Spleen (tissue), 11 donors: ENCODE measurements at regions not wholly inside any gene's neighbourhood (a gene's known extent, or its start where the extent isn't known, plus 50 kb on each side); places are given as distances from the start of the nearest gene placed in this dataset.

Experiments
- DNase-seq: peaks from one replicate; pipeline ENCODE4 v3.0.0-alpha.2; 2020
- H3K27ac ChIP-seq, 8 donors: fragments of 200-600 bp; sonication (generic) in 7 of 8; 1 replicate in 4 of 8; 2 replicates in 4 of 8; pipeline versions ENCODE4 v1.5.0 to v1.8.0; 2016 to 2021; ENCODE audit warnings: inconsistent platforms in 4 of 8, mild to moderate bottlenecking in 4 of 8, moderate library complexity in 1 of 8
- H3K27me3 ChIP-seq, 7 donors: fragments of 200-600 bp; sonication (generic) in 6 of 7; replicated peaks in 1 of 7; 1 replicate in 4 of 7; 2 replicates in 3 of 7; pipeline versions ENCODE4 v1.5.0 to v1.8.0; 2016 to 2021; ENCODE audit warnings: inconsistent platforms in 3 of 7, mild to moderate bottlenecking in 1 of 7
- H3K36me3 ChIP-seq, 6 donors: fragments of 200-600 bp; sonication (generic) in 5 of 6; 1 replicate in 4 of 6; 2 replicates in 2 of 6; pipeline versions ENCODE4 v1.5.0 to v1.8.0; 2016 to 2021; ENCODE audit warnings: inconsistent platforms in 2 of 6
- H3K4me1 ChIP-seq, 6 donors: fragments of 200-600 bp; sonication (generic) in 5 of 6; 1 replicate in 3 of 6; 2 replicates in 3 of 6; pipeline versions ENCODE4 v1.5.0 to v1.8.0; 2016 to 2021; ENCODE audit warnings: inconsistent platforms in 3 of 6
- H3K4me3 ChIP-seq, 8 donors: fragments of 200-600 bp; sonication (generic) in 7 of 8; 1 replicate in 4 of 8; 2 replicates in 4 of 8; pipeline versions ENCODE4 v1.5.0 to v1.8.0; 2016 to 2021; ENCODE audit warnings: inconsistent platforms in 4 of 8, mild to moderate bottlenecking in 4 of 8, moderate library complexity in 2 of 8
- H3K9me3 ChIP-seq, 8 donors: fragments of 200-600 bp; sonication (generic) in 7 of 8; 1 replicate in 4 of 8; 2 replicates in 4 of 8; pipeline versions ENCODE4 v1.5.0 to v1.8.0; 2016 to 2021; ENCODE audit warnings: inconsistent platforms in 4 of 8
- CTCF ChIP-seq, 11 experiments: fragments of 200-600 bp in 7 of 11; fragments of 450-650 bp in 4 of 11; sonication (generic) in 4 of 11; IDR thresholded peaks in 8 of 11; conservative IDR thresholded peaks in 3 of 11; 1 replicate in 7 of 11; 2 replicates in 4 of 11; pipeline versions ENCODE4 v1.4.0 to v1.8.0; 2016 to 2021; ENCODE audit warnings: antibody characterized with exemption in 11 of 11, inconsistent platforms in 4 of 11, mild to moderate bottlenecking in 1 of 11
- POLR2A ChIP-seq, 3 donors: fragments of 450-650 bp; IDR thresholded peaks; one replicate each; pipeline ENCODE4 v1.5.1; 2017; ENCODE audit warnings: antibody characterized with exemption in 3 of 3, mild to moderate bottlenecking in 1 of 3
- POLR2AphosphoS5 ChIP-seq, 3 donors: sonication (generic); formaldehyde crosslinking; IDR thresholded peaks; one replicate each; pipeline ENCODE4 v1.5.1; 2017; ENCODE audit warnings: antibody characterized with exemption in 3 of 3
- WGBS, 5 donors: extraction: QIAGEN DNeasy Blood & Tissue Kit in 3 of 5; methylation state at CpG; one replicate each; pipeline versions ENCODE4 v1.1.5 to v1.1.7; 2013 to 2018; 5-methylcytosine and 5-hydroxymethylcytosine counted together
- intact Hi-C: fragments of 100-400 bp; cut with DNase I; formaldehyde crosslinking; loops from one replicate; pipeline ENCODE4 v1.15.0; 2023; ENCODE audit warnings: low total_unique reads
- donor health status: healthy with polysubstance abuse.
- donor health status: DM: no; HTN: no; CAD: no; lungs with moderate emphysema.
- donor health status: DM: no; HTN: no; CAD: no.
- donor health status: Bipolar disorder and iron deficiency.
- donor health status: healthy.
- donor health status: DM: no; HTN: no; CAD: no.
- donor health status: DM: yes; HTN: yes; CAD: no.

- 77 to 83% (median 81%) methylated on average over 9 to 13 of the region's 13 CpGs for WGBS, 5 donors
- H3K36me3 ChIP-seq = no peaks in the 10 kb centered on the region
- TF ChIP-seq POLR2AphosphoS5 (IDR thresholded peaks at IDR 0.05) (no peak), POLR2A (IDR thresholded peaks at IDR 0.05) (no peak), CTCF (IDR thresholded peaks at IDR 0.05 in 8 of 11, conservative IDR thresholded peaks at IDR 0.05 in 3 of 11) (no peak)
- H3K27ac ChIP-seq = no peak overlapping the region
- no peaks in the 10 kb centered on the region for H3K4me1 ChIP-seq
- H3K9me3 ChIP-seq = peaks cover 0 to 7% (median 0%) of the 10 kb centered on the region in 8 donors
- no peak overlapping the region for H3K4me3 ChIP-seq
- DNase-seq = no peak
- peaks cover 0 to 31% (median 0%) of the 10 kb centered on the region in 7 donors for H3K27me3 ChIP-seq
- intact Hi-C loops = no loop called here
Measured at GRCh38 chr16:86640265-86640843, 62.0 kb downstream of the FOXL1 start.

DNA sequence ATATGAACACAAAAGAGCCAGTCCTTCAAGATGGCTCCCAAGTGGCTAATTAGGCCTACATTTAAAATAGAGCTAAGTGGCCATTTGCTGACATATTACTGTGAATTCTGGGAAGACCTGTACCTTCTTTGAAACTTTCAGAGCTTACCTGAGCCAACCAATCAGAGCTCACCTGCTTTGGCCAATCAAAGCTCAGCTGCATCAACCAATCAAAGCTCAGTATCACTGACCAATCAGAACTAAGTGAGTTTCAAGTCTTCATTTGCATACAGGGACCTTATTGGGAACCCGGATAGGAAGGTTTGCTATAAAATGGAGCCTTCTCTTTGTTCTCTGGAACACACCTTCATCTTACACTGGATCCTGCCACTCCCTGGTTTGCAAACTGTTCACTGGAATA lies 63.7 kb downstream of the FOXL1 start:
- H3K4me3 ChIP-seq = no peak overlapping the region
- peaks cover 0 to 18% (median 0%) of the 10 kb centered on the region in 7 donors for H3K27me3 ChIP-seq
- intact Hi-C loops = no loop called here
- 77 to 100% (median 91%) methylated on average over 1 of the region's 1 CpG for WGBS, 5 donors
- TF ChIP-seq POLR2A (IDR thresholded peaks at IDR 0.05) = no peak
- no peak for TF ChIP-seq POLR2AphosphoS5 (IDR thresholded peaks at IDR 0.05)
- TF ChIP-seq CTCF (IDR thresholded peaks at IDR 0.05 in 8 of 11, conservative IDR thresholded peaks at IDR 0.05 in 3 of 11) = no peak
- no peak overlapping the region for H3K27ac ChIP-seq
- no peaks in the 10 kb centered on the region for H3K36me3 ChIP-seq
- H3K4me1 ChIP-seq = no peaks in the 10 kb centered on the region
- H3K9me3 ChIP-seq = peaks cover 0 to 8% (median 0%) of the 10 kb centered on the region in 8 donors
- no peak for DNase-seq

DNA sequence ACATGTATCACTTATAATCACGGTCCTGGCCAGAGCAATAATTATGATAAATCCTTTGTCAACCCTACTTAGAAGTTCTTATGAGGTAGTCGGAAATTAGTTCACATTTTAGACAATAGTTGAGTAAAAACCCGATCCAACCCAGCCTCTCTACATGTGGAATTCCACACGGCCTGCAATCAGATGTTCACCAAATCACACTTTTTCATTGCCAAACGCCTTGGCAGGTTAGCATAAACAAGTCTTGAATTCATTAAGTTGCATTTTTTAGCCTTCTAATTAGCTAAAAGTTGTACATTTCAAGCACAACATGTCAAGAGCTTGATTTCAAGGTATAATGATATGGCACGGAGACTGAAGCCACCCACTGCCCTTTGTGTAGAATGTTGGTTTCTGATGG lies 65.3 kb downstream of the FOXL1 start:
- no peaks in the 10 kb centered on the region for H3K36me3 ChIP-seq
- peaks cover 0 to 19% (median 0%) of the 10 kb centered on the region in 8 donors for H3K9me3 ChIP-seq
- no peak overlapping the region for H3K27ac ChIP-seq
- intact Hi-C loops = no loop called here
- DNase-seq = no peak
- H3K27me3 ChIP-seq = peaks cover 0 to 12% (median 0%) of the 10 kb centered on the region in 7 donors
- no peak overlapping the region for H3K4me3 ChIP-seq
- H3K4me1 ChIP-seq = no peaks in the 10 kb centered on the region
- TF ChIP-seq POLR2A (IDR thresholded peaks at IDR 0.05) (no peak), CTCF (IDR thresholded peaks at IDR 0.05 in 8 of 11, conservative IDR thresholded peaks at IDR 0.05 in 3 of 11) (no peak), POLR2AphosphoS5 (IDR thresholded peaks at IDR 0.05) (no peak)
- WGBS, 5 donors = 70 to 88% (median 76%) methylated on average over 6 of the region's 6 CpGs

DNA sequence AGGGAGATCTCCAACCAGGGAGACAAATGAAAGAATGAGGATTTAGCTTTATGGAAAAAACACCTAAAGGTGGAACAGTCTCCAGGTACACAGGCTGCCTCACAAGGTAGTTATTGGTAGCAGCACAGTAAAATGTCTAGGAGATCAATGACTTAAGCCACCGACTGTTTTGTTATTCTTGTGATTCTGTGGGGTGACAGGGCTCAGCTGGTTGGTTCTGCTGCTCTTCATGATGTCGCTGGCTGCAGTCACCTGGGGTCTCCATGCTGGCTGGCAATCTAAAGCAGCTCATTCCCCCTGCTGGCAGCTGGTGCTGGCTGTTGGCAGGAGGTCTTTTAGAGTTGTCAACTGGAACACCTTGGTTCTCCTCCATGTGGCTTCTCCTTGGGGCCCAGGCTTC lies 69.2 kb downstream of the FOXL1 start:
- Histone ChIP-seq H3K4me3 (no peak overlapping the region), H3K4me1 (no peaks in the 10 kb centered on the region), H3K36me3 (no peaks in the 10 kb centered on the region), H3K9me3 (peaks cover 0 to 12% (median 0%) of the 10 kb centered on the region in 8 donors), H3K27ac (no peak overlapping the region), H3K27me3 (no peaks in the 10 kb centered on the region)
- 80 to 94% (median 93%) methylated on average over 2 of the region's 2 CpGs for WGBS, 5 donors
- no peak for TF ChIP-seq POLR2AphosphoS5 (IDR thresholded peaks at IDR 0.05)
- TF ChIP-seq CTCF (IDR thresholded peaks at IDR 0.05 in 8 of 11, conservative IDR thresholded peaks at IDR 0.05 in 3 of 11) = no peak
- no peak for TF ChIP-seq POLR2A (IDR thresholded peaks at IDR 0.05)
- intact Hi-C loops = no loop called here
- no peak for DNase-seq
